Right cardiac atrium (tissue), 5 donors: ENCODE measurements at regions not wholly inside any gene's neighbourhood (a gene's known extent, or its start where the extent isn't known, plus 50 kb on each side); places are given as distances from the start of the nearest gene placed in this dataset.

ENCODE experiments used
- ATAC-seq, 2 donors: fragments of 200-7000 bp; cut with Tn5 transposase; one replicate each; pipeline versions ENCODE4 v1.8.0 to v1.9.1; 2020; ENCODE audit warnings: moderate library complexity in 2 of 2, mild to moderate bottlenecking in 1 of 2
- DNase-seq, 3 donors: peaks; one replicate each; pipeline ENCODE4 v3.0.0-alpha.2; 2020
- H3K27ac ChIP-seq: one replicate; pipeline ENCODE4 v1.5.1; 2013; ENCODE audit warnings: mild to moderate bottlenecking, low read length, control low read depth, moderate library complexity
- H3K27me3 ChIP-seq: one replicate; pipeline ENCODE4 v1.6.1; 2013; ENCODE audit not compliant: control insufficient read depth, insufficient read depth
- H3K4me1 ChIP-seq: one replicate; pipeline ENCODE4 v1.6.1; 2013; ENCODE audit warnings: low read length; ENCODE audit not compliant: control insufficient read depth, insufficient read depth
- H3K4me3 ChIP-seq: one replicate; pipeline ENCODE4 v1.5.1; 2013; ENCODE audit warnings: low read length, control low read depth
- H3K9me3 ChIP-seq: one replicate; pipeline ENCODE4 v1.6.1; 2013; ENCODE audit warnings: low read length; ENCODE audit not compliant: control insufficient read depth
- WGBS: extraction: QIAGEN DNeasy Blood & Tissue Kit; methylation state at CpG from one replicate; pipeline ENCODE4 v1.1.7; 2013; 5-methylcytosine and 5-hydroxymethylcytosine counted together
- intact Hi-C, 4 donors: fragments of 100-400 bp; cut with DNase I; formaldehyde crosslinking; loops; one replicate each; pipeline versions ENCODE4 v1.11.0 to v1.14.0; 2022 to 2023
- donor health status: healthy with polysubstance abuse.
- donor health status: DM: no; HTN: yes; CAD: no.
- donor health status: DM: no; HTN: no; CAD: no.
- donor health status: DM: no; HTN: yes; CAD: no; lungs with severe emphysema.
- donor health status: DM: yes; HTN: yes; CAD: no.

DNA sequence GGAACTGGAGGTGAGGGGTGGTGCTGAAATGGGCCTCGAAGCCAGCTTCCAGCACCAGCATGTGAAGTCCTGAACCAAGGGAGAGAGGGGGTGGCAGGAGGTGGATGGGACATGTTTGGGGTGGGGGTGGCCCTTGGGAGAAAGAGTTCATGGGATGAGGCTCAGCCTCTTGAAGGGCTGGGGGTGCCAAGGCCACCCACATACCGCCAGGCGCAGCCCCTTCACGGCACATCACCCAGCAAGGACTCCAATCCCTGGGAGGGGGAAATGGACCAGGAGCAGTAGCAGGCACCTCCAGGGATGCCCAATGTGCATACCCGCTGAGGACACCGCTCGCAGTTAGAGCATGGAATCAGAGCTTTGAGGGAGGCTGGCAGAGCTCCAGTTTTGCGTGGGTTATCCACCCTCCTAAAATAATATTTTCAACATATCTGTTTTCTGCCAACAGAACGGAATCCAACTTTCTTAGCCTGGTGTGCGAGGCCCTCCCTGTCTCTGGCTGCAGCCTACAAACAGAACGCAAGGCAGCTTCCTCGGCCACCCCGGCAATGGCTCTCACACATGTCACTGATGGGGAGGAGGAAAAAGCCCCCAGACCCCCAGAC, 140.5 kb upstream of the VSTM2B start:
- ATAC-seq (peak in 1 of 2 donors; percentile 32), DNase-seq (peak in 1 of 3 donors; percentile 60)
- H3K27me3 ChIP-seq, result no peaks in the 10 kb centered on the region
- no peaks in the 10 kb centered on the region for H3K4me1 ChIP-seq
- H3K27ac ChIP-seq, result no peak overlapping the region
- H3K4me3 ChIP-seq, result no peak overlapping the region
- intact Hi-C loops, result no loop called here
- H3K9me3 ChIP-seq, result no peaks in the 10 kb centered on the region
- WGBS, result 63% methylated on average over 13 of the region's 13 CpGs

DNA sequence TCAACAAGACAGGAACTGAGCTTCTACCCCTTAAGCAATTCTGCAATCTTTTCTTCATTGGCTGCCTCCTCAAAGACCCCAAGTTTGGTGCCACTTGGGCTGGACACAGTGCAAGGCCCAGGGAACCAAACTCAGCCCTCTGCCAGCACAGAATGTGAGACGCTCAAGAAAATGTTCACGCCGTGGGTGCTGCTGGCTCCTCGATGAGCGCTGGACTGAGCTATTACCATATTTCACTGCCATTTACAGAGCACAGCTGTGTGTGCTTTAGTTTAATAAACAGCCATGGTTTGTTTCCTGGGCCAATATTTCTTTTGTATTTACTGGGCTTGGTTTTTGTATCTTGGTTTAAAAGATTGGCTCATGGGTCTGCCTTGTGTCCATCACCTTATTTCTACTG, 138.8 kb upstream of the VSTM2B start:
- Histone ChIP-seq H3K9me3 (peaks cover 4% of the 10 kb centered on the region), H3K27me3 (no peaks in the 10 kb centered on the region), H3K4me3 (no peak overlapping the region), H3K4me1 (no peaks in the 10 kb centered on the region), H3K27ac (no peak overlapping the region)
- ATAC-seq, result no peak
- intact Hi-C loops, result no loop called here
- no peak for DNase-seq
- WGBS, result 90% methylated on average over 5 of the region's 5 CpGs

DNA sequence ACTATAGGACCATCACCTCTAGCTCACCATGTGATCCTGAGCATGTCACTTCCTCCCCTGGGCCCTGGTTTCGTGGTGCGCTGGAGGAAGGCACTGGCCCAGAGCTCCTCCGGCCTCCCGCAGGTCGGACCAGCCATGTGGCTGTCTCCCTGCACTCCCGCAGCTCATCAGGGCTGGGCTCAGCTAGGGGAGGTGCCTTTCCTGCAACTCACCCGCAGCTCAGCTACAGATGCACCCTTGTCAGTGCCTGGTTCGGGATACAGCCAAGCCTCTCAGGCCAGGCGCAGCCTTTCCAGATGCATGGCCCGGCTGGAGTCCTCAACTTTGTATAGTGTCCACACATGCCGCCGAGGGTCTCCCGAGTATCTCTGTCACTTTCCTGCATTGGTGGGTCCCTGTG, 138.2 kb upstream of the VSTM2B start:
- Histone ChIP-seq H3K4me1 (no peaks in the 10 kb centered on the region), H3K4me3 (no peak overlapping the region), H3K27me3 (no peaks in the 10 kb centered on the region), H3K27ac (no peak overlapping the region), H3K9me3 (peaks cover 4% of the 10 kb centered on the region)
- no peak for ATAC-seq
- intact Hi-C loops, result no loop called here
- no peak for DNase-seq
- WGBS, result 70% methylated on average over 13 of the region's 13 CpGs

DNA sequence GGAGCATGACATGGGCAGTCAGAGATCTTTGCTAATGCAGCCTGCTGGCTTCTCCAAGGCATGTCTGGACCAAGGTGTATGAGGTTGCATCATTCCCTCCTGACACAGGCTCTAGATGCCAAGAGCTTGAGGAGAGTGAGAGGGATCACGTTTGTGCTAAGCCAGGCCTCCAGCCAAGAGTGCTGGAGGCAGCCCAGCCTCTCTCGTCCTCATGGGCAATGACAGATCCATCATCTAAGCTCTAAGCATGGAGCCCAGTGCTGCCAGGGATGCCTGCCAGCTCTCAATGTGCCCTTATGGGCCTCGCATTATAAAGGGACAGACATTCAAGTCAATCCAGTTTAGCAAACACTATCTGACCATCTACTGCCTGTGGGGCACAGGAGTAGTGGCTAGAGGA, 136.3 kb upstream of the VSTM2B start:
- intact Hi-C loops, result no loop called here
- Histone ChIP-seq H3K4me3 (no peak overlapping the region), H3K27ac (no peak overlapping the region), H3K27me3 (no peaks in the 10 kb centered on the region), H3K4me1 (no peaks in the 10 kb centered on the region), H3K9me3 (peaks cover 4% of the 10 kb centered on the region)
- no peak for ATAC-seq
- WGBS, result 21% methylated on average over 3 of the region's 3 CpGs
- no peak for DNase-seq

DNA sequence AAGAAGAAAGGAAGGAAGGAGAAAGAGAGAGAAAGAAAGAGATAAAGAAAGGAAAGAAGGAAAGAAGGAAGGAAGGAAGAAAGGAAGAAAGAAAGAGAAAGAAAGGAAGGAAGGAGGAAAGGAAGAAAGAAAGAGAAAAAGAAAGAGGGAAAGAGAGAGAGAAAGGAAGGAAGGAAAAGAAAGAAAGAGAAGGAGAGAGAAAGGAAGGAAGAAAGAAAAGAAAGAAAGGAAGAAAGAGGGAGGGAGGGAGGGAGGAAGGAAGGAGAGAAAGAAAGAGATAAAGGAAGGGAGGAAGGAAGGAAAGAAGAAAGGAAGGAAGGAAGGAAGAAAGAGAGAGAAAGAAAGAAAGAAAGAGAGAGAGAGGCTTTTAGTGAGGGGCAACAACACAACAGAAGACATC, 135.1 kb upstream of the VSTM2B start:
- H3K9me3 ChIP-seq, result peaks cover 4% of the 10 kb centered on the region
- no peak overlapping the region for H3K4me3 ChIP-seq
- H3K27ac ChIP-seq, result no peak overlapping the region
- ATAC-seq (no peak), DNase-seq (no peak)
- intact Hi-C loops, result no loop called here
- no peaks in the 10 kb centered on the region for H3K4me1 ChIP-seq
- no peaks in the 10 kb centered on the region for H3K27me3 ChIP-seq

DNA sequence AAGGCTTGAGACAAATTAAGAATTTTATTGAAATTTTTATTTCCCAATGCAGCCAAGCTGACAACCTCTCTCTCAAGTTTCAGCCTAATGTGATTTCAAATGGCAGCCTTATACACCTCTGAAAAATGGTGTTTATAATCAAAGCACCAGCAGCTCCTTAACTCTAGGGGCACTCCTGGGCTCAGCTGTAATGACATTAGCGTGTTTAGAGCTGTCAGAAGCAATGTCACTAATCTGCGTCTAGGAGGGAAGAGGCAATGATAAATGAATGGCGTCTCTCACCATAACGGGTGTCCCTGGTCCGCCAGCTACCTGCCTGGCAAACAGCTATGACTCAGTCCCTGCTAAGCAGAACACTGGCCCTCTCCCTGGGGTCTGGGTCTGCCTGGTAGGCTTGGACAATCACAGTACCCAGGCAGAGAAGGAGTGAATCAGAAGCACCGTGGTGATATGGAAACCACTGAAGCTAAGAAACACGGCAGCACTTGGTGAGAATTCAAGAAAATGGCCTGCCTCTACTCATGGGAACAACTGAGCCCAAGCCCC, 131.8 kb upstream of the VSTM2B start:
- H3K9me3 ChIP-seq, result peaks cover 4% of the 10 kb centered on the region
- ATAC-seq, result no peak
- intact Hi-C loops, result no loop called here
- no peak for DNase-seq
- H3K27me3 ChIP-seq, result no peaks in the 10 kb centered on the region
- WGBS, result 43% methylated on average over 7 of the region's 7 CpGs
- H3K4me3 ChIP-seq, result no peak overlapping the region
- no peaks in the 10 kb centered on the region for H3K4me1 ChIP-seq
- H3K27ac ChIP-seq, result no peak overlapping the region

DNA sequence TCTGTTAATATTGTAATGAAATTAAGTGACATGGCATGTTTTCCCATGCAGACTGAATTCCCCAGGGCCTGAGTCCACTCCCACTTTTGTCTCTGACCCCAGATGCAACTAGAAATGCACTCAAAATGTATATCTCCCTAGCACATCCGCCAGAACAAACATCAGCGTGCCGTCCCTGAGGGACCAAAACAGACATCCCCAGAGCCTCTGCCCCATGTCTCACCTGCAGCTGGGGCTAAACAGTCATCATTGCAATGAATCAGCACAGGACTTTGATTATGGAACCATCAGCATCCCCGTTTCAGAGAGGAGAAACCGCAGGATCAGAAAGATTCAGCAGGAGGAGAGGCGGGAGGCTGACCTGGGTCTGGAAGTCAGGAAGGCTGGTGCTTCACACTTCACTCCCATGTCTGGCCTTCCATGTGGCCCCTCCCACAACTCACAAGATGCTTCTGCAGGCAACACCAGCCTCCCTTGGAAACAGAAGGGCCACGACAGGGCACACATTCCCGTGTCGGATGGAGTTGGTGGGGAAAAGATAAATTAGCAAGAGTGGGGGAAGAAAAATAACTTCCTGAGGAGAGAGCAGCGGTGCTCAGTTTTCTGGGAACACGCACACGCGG, 130.6 kb upstream of the VSTM2B start:
- Histone ChIP-seq H3K27ac (no peak overlapping the region), H3K9me3 (peaks cover 4% of the 10 kb centered on the region), H3K4me3 (no peak overlapping the region), H3K4me1 (no peaks in the 10 kb centered on the region), H3K27me3 (no peaks in the 10 kb centered on the region)
- intact Hi-C loops, result no loop called here
- DNase-seq (no peak), ATAC-seq (no peak)
- WGBS, result 45% methylated on average over 13 of the region's 13 CpGs

DNA sequence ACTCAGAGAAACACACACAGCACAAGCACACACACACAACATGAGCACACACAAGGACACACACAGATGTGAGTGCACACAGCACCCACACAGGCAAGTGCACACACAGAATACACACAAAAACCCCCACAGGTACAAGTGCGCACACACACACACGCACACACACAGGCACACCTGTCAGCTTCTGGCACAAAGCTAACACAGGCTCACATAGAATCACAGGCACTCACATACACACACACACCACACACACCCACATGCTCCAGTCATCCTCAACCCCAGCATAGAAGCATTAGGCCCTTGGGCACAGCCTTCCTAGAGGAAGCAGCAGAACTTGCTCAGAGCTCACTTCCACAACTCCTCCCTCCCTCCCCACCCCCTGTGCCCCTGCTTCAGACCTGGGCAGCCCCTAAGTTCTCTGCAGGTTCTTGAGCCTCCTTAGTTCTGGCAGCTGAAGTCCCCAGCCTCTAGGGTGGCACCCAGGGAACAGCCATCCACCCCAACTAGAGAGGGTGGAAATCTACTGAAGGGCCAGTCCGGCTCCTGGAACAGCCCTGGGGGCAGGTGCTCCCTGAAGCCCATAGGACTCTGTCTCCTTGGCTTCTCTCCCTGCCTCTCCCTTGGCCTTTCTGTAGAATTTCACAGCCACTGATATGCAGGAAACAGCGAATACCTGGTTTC, 129.9 kb upstream of the VSTM2B start:
- intact Hi-C loops, result no loop called here
- H3K4me3 ChIP-seq, result no peak overlapping the region
- no peak overlapping the region for H3K27ac ChIP-seq
- DNase-seq (no peak), ATAC-seq (no peak)
- H3K9me3 ChIP-seq, result peaks cover 4% of the 10 kb centered on the region
- H3K27me3 ChIP-seq, result no peaks in the 10 kb centered on the region
- H3K4me1 ChIP-seq, result no peaks in the 10 kb centered on the region
- 96% methylated on average over 4 of the region's 4 CpGs for WGBS

DNA sequence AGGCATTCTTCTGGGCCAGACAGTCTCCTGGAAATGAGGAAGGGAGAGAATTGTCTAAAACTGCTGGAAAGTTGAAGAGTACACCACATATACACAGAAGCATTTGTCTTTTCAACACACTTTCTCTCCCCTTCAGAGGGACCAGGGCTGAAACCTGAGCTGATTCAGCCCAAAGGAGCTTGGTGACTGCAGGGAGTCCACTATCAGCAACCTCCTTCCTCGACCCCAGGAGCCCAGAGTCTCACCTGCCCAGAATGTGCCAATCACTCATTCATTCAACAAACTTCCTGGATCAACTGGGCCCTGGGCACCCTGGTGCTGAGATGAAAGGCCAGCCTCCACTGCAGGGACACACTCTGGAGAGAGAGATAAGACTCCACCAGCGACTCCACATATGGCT, 128.9 kb upstream of the VSTM2B start:
- Histone ChIP-seq H3K27me3 (no peaks in the 10 kb centered on the region), H3K4me1 (no peaks in the 10 kb centered on the region), H3K27ac (no peak overlapping the region), H3K4me3 (no peak overlapping the region), H3K9me3 (no peaks in the 10 kb centered on the region)
- WGBS, result 14% methylated on average over 2 of the region's 2 CpGs
- no peak for DNase-seq
- intact Hi-C loops, result no loop called here
- no peak for ATAC-seq

DNA sequence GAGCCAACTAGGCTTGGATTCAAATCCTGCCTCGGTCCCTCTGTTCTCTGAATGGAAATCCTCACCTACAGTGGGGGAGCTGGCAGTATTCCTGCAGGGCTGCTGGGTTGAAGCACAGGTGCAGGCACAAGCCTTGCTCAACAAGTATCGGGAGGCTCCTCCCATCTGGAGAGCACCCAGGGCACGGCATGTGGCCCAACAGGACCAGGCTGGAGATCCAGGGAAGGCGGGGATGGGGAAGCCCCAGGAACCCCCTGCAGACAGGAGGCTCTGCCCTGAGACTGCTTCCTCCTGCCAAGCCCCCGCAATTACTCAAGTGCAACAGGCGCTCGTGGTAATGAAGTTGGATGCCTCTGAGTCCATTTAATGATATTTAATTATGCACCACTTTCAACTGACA, 128.0 kb upstream of the VSTM2B start:
- DNase-seq (no peak), ATAC-seq (no peak)
- Histone ChIP-seq H3K27me3 (no peaks in the 10 kb centered on the region), H3K27ac (no peak overlapping the region), H3K4me3 (no peak overlapping the region), H3K9me3 (no peaks in the 10 kb centered on the region), H3K4me1 (no peaks in the 10 kb centered on the region)
- intact Hi-C loops, result no loop called here
- WGBS, result 69% methylated on average over 7 of the region's 7 CpGs

DNA sequence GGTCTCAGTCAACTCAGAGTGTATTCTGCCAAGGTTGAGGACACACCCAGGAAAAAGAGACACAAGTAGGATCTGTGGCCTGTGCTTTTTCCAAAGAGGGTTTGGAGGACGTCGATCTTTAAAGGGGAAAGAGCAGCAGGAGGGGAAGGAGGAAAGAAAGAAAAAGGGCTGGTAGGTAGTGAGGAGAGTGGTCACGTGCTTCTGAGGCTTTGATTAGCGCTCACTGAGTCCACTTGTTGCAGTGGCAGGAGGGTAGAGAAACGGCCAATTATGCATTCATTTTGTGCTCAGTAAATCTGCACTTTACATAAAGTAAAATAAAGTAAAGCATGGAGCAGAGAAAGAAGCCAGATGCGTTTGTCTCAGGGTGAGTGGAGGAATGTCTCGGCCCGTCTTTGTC, 126.0 kb upstream of the VSTM2B start:
- Histone ChIP-seq H3K9me3 (no peaks in the 10 kb centered on the region), H3K27me3 (no peaks in the 10 kb centered on the region), H3K4me3 (no peak overlapping the region), H3K4me1 (no peaks in the 10 kb centered on the region), H3K27ac (no peak overlapping the region)
- no peak for DNase-seq
- WGBS, result 49% methylated on average over 8 of the region's 8 CpGs
- ATAC-seq, result no peak
- intact Hi-C loops, result no loop called here
